IMR-90 (cell line): ENCODE measurements at regions not wholly inside any gene's neighbourhood (a gene's known extent, or its start where the extent isn't known, plus 50 kb on each side); places are given as distances from the start of the nearest gene placed in this dataset.

Experiments
- ATAC-seq: fragments of 200-7000 bp; cut with Tn5 transposase; 2 replicates; pipeline ENCODE4 v1.9.1; 2020; ENCODE audit warnings: low read depth, mild to moderate bottlenecking, moderate library complexity
- BruUV-seq: library from RNA; stranded (reverse); fragments of 400-500 nt; replicated peaks from 2 replicates; lab custom pipeline; 2021; lab: Mats Ljungman, UMichigan
- CTCF ChIA-PET: fragments of 300-600 bp; formaldehyde crosslinking; extraction: SDS; loops from one replicate; lab custom pipeline; 2021; ENCODE audit warnings: antibody characterized with exemption; lab: Yijun Ruan, JAX
- POLR2A ChIA-PET: fragments of 300-600 bp; sonication (Branson Sonifier 250); formaldehyde crosslinking; loops from one replicate; lab custom pipeline; 2022; ENCODE audit warnings: antibody characterized with exemption; ENCODE audit not compliant: unreplicated experiment; lab: Charles Lee
- DNase-seq: peaks from one replicate; pipeline ENCODE4 v3.0.0; 2013
- H2AFZ ChIP-seq: replicated peaks from 2 replicates; pipeline ENCODE3; 2013; ENCODE audit warnings: low read length, mild to moderate bottlenecking; ENCODE audit not compliant: poor library complexity
- H2AK5ac ChIP-seq: 2 replicates; pipeline ENCODE4 v1.6.1; 2013; ENCODE audit warnings: low read depth, low read length, inconsistent platforms
- H2AK9ac ChIP-seq: replicated peaks from 2 replicates; pipeline ENCODE3; 2013; ENCODE audit warnings: mild to moderate bottlenecking, low read depth, low read length, moderate library complexity; ENCODE audit not compliant: poor library complexity
- H2BK120ac ChIP-seq: 2 replicates; pipeline ENCODE4 v1.6.1; 2013; ENCODE audit warnings: low read depth, low read length, inconsistent platforms
- H2BK15ac ChIP-seq: 3 replicates; pipeline ENCODE4 v1.6.1; 2013; ENCODE audit warnings: low read depth, low read length, inconsistent platforms
- H2BK20ac ChIP-seq: 2 replicates; pipeline ENCODE4 v1.6.1; 2013; ENCODE audit warnings: low read depth, mild to moderate bottlenecking, inconsistent platforms, low read length, moderate library complexity
- H2BK5ac ChIP-seq: 2 replicates; pipeline ENCODE4 v1.6.1; 2013; ENCODE audit warnings: mild to moderate bottlenecking, low read depth, low read length, inconsistent platforms; ENCODE audit not compliant: poor library complexity, severe bottlenecking
- H3K14ac ChIP-seq: replicated peaks from 2 replicates; pipeline ENCODE4 v1.6.1; 2013; ENCODE audit warnings: low read depth, low read length, inconsistent platforms
- H3K18ac ChIP-seq: 2 replicates; pipeline ENCODE4 v1.6.1; 2013; ENCODE audit warnings: low read depth, low read length, control low read depth
- H3K23ac ChIP-seq: 2 replicates; pipeline ENCODE4 v1.6.1; 2013; ENCODE audit warnings: low read depth, low read length, inconsistent platforms
- H3K27ac ChIP-seq: 2 replicates; pipeline ENCODE4 v1.5.1; 2013; ENCODE audit warnings: mild to moderate bottlenecking, control low read depth, low read length; ENCODE audit not compliant: insufficient read depth
- H3K27me3 ChIP-seq: 2 replicates; pipeline ENCODE4 v1.6.1; 2013; ENCODE audit warnings: low read length; ENCODE audit not compliant: control insufficient read depth, insufficient read depth
- H3K36me3 ChIP-seq: 2 replicates; pipeline ENCODE4 v1.6.1; 2013; ENCODE audit warnings: low read length, mixed read lengths; ENCODE audit not compliant: control insufficient read depth, insufficient read depth
- H3K4ac ChIP-seq: 2 replicates; pipeline ENCODE4 v1.6.1; 2013; ENCODE audit warnings: low read depth, low read length, inconsistent platforms
- H3K4me1 ChIP-seq: 2 replicates; pipeline ENCODE4 v1.6.1; 2013; ENCODE audit warnings: low read length, mixed read lengths; ENCODE audit not compliant: control insufficient read depth, insufficient read depth
- H3K4me2 ChIP-seq: 2 replicates; pipeline ENCODE4 v1.6.1; 2013; ENCODE audit warnings: low read depth, mild to moderate bottlenecking, control low read depth, low read length, moderate library complexity
- H3K4me3 ChIP-seq: 2 replicates; pipeline ENCODE4 v1.5.1; 2013; ENCODE audit warnings: low read depth, mild to moderate bottlenecking, control low read depth, low read length, moderate library complexity; ENCODE audit not compliant: insufficient read depth
- H3K56ac ChIP-seq: 2 replicates; pipeline ENCODE4 v1.6.1; 2013; ENCODE audit warnings: low read length, inconsistent platforms; ENCODE audit not compliant: insufficient read depth; ENCODE audit errors: extremely low read depth
- H3K79me1 ChIP-seq, 2 experiments: 2 replicates each; pipeline ENCODE4 v1.6.1; 2013; ENCODE audit warnings: low read length in 2 of 2, inconsistent platforms in 1 of 2, low read depth in 1 of 2
- H3K9ac ChIP-seq: 2 replicates; pipeline ENCODE4 v1.6.1; 2013; ENCODE audit warnings: low read depth, low read length, control low read depth
- H3K9me1 ChIP-seq: 2 replicates; pipeline ENCODE4 v1.6.1; 2013; ENCODE audit warnings: low read length, inconsistent platforms; ENCODE audit not compliant: insufficient read depth
- H3K9me3 ChIP-seq: 2 replicates; pipeline ENCODE4 v1.6.1; 2013; ENCODE audit warnings: low read length; ENCODE audit not compliant: control insufficient read depth, insufficient read depth
- H4K20me1 ChIP-seq: 2 replicates; pipeline ENCODE4 v1.6.1; 2013; ENCODE audit warnings: low read length, inconsistent platforms; ENCODE audit not compliant: insufficient read depth
- H4K5ac ChIP-seq: 2 replicates; pipeline ENCODE4 v1.6.1; 2013; ENCODE audit warnings: mild to moderate bottlenecking, low read depth, low read length, control low read depth
- H4K8ac ChIP-seq, 2 experiments: 2 replicates each; pipeline ENCODE4 v1.6.1; 2013; ENCODE audit warnings: low read depth in 2 of 2, low read length in 2 of 2, control low read depth in 1 of 2, inconsistent platforms in 1 of 2
- H4K91ac ChIP-seq: 2 replicates; pipeline ENCODE4 v1.6.1; 2013; ENCODE audit warnings: low read depth, low read length, inconsistent platforms; ENCODE audit not compliant: insufficient read depth
- CHD1 ChIP-seq: IDR thresholded peaks from 2 replicates; pipeline ENCODE4 v1.6.1; 2012; ENCODE audit warnings: low read depth, low read length, improper control_type of control experiment
- CTCF ChIP-seq: conservative IDR thresholded peaks from 2 replicates; pipeline ENCODE4 v1.5.1; 2012; ENCODE audit warnings: mild to moderate bottlenecking, low read depth, low read length, improper control_type of control experiment
- ELK1 ChIP-seq: fragments of 150-350 bp; IDR thresholded peaks from 2 replicates; pipeline ENCODE4 v1.6.1; 2016; ENCODE audit warnings: low read depth, mild to moderate bottlenecking, low read length, moderate library complexity, borderline replicate concordance
- FOS ChIP-seq: fragments of 150-350 bp; IDR thresholded peaks from 2 replicates; pipeline ENCODE4 v1.6.1; 2016; ENCODE audit warnings: low read depth, low read length
- MAFK ChIP-seq: IDR thresholded peaks from 2 replicates; pipeline ENCODE4 v1.6.1; 2012; ENCODE audit warnings: low read depth, low read length, improper control_type of control experiment
- MAZ ChIP-seq: IDR thresholded peaks from 2 replicates; pipeline ENCODE4 v1.6.1; 2012; ENCODE audit warnings: low read depth, mild to moderate bottlenecking, low read length, improper control_type of control experiment, moderate library complexity, borderline replicate concordance
- MXI1 ChIP-seq: IDR thresholded peaks from 2 replicates; pipeline ENCODE4 v1.6.1; 2012; ENCODE audit warnings: low read depth, mild to moderate bottlenecking, low read length, moderate library complexity, borderline replicate concordance
- NFE2L2 ChIP-seq: fragments of 150-350 bp; IDR thresholded peaks from 2 replicates; pipeline ENCODE4 v1.6.1; 2016; ENCODE audit warnings: low read depth, mild to moderate bottlenecking, low read length
- RAD21 ChIP-seq: IDR thresholded peaks from 2 replicates; pipeline ENCODE4 v1.6.1; 2012; ENCODE audit warnings: low read length, improper control_type of control experiment
- SMC3 ChIP-seq: fragments of 150-350 bp; IDR thresholded peaks from 2 replicates; pipeline ENCODE4 v1.6.1; 2016; ENCODE audit warnings: low read depth, mild to moderate bottlenecking, antibody characterized with exemption, low read length, moderate library complexity
- dilution Hi-C: fragments of 300-500 bp; cut with HindIII; formaldehyde crosslinking; loops from one replicate; pipeline ENCODE4 v1.14.3; 2018; ENCODE audit warnings: low sequenced_read_pairs; ENCODE audit not compliant: unreplicated experiment
- in situ Hi-C: fragments of 300-500 bp; cut with MboI; formaldehyde crosslinking; loops from 3 replicates; pipeline ENCODE4 v1.14.3; 2019; ENCODE audit warnings: low sequenced_read_pairs, inconsistent platforms, mixed read lengths
- intact Hi-C: fragments of 100-400 bp; cut with micrococcal nuclease; formaldehyde crosslinking; loops from 2 replicates; pipeline ENCODE4 v1.10.0; 2022

DNA sequence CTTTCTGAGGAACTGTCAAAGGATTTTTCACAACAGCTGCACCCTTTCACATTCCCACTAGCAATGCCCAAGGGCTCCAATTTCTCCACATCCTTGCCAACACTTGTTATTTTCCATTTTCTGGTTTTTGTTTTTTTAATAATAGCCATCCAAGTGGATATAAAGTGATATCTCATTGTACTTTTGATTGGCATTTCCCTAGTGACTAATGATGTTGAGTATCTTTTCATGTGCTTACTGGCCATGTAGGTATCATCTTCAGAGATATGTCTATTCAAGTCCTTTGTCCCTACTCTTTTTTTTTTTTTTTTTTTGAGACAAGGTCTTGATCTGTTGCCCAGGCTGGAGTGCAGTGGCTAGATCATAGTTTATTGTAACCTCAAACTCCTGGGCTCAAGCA is 115.8 kb upstream of the HAND1 start:
- no peak overlapping the region for H3K4me2 ChIP-seq
- H3K9ac ChIP-seq = no peak overlapping the region
- no peaks in the 10 kb centered on the region for H3K79me1 ChIP-seq
- H2BK120ac ChIP-seq = no peak overlapping the region
- H2BK15ac ChIP-seq = no peak overlapping the region
- no TSS peak for BruUV-seq
- no peak overlapping the region for H4K8ac ChIP-seq
- CTCF ChIA-PET = no interaction called here
- POLR2A ChIA-PET = no interaction called here
- H2AK5ac ChIP-seq = no peak overlapping the region
- H3K36me3 ChIP-seq = no peaks in the 10 kb centered on the region
- ATAC-seq (no peak), DNase-seq (no peak)
- H2AFZ ChIP-seq = no peak overlapping the region
- no peak overlapping the region for H3K4ac ChIP-seq
- H4K20me1 ChIP-seq = no peaks in the 10 kb centered on the region
- no peak overlapping the region for H3K14ac ChIP-seq
- no peaks in the 10 kb centered on the region for H3K9me3 ChIP-seq
- H3K56ac ChIP-seq = no peak overlapping the region
- in situ Hi-C loops = no loop called here
- H4K5ac ChIP-seq = no peak overlapping the region
- no peak overlapping the region for H3K27ac ChIP-seq
- H2BK5ac ChIP-seq = no peak overlapping the region
- H3K4me3 ChIP-seq = no peak overlapping the region
- H3K23ac ChIP-seq = no peak overlapping the region
- dilution Hi-C loops = no loop called here
- no peak overlapping the region for H2AK9ac ChIP-seq
- H4K91ac ChIP-seq = no peak overlapping the region
- H3K4me1 ChIP-seq = no peaks in the 10 kb centered on the region
- H2BK20ac ChIP-seq = no peak overlapping the region
- H3K27me3 ChIP-seq = peaks cover 4% of the 10 kb centered on the region
- H3K9me1 ChIP-seq = 0 out of 2 replicates have a peak, but pooled peaks cover 3% of the 10 kb centered on the region
- TF ChIP-seq ELK1 = no peak
- no peak for TF ChIP-seq MXI1
- TF ChIP-seq MAZ = no peak
- no peak for TF ChIP-seq FOS
- no peak for TF ChIP-seq MAFK
- TF ChIP-seq RAD21 = no peak
- TF ChIP-seq CTCF = no peak
- no peak for TF ChIP-seq CHD1
- no peak for TF ChIP-seq SMC3
- no peak for TF ChIP-seq NFE2L2
- H3K18ac ChIP-seq = no peak overlapping the region
- intact Hi-C loops = no loop called here
